Mesothelial cell of epicardium (in vitro differentiated cells): ENCODE measurements at regions not wholly inside any gene's neighbourhood (a gene's known extent, or its start where the extent isn't known, plus 50 kb on each side); places are given as distances from the start of the nearest gene placed in this dataset.

ENCODE experiments used
- DNase-seq, 2 experiments: peaks; one replicate each; pipeline ENCODE4 v3.0.0; 2021; ENCODE audit warnings: low spot score in 2 of 2; ENCODE audit not compliant: unreplicated experiment in 2 of 2
- H3K27ac Mint-ChIP-seq: 2 replicates; pipeline ENCODE4 v1.8.0; 2021; ENCODE audit warnings: mixed read lengths
- H3K27me3 Mint-ChIP-seq: 2 replicates; pipeline ENCODE4 v1.8.0; 2021; ENCODE audit warnings: low read depth, mixed read lengths
- H3K36me3 Mint-ChIP-seq: 2 replicates; pipeline ENCODE4 v1.8.0; 2021; ENCODE audit warnings: mixed read lengths
- H3K4me1 Mint-ChIP-seq: 2 replicates; pipeline ENCODE4 v1.8.0; 2021; ENCODE audit warnings: mixed read lengths
- H3K4me3 Mint-ChIP-seq: 2 replicates; pipeline ENCODE4 v1.8.0; 2021; ENCODE audit warnings: mild to moderate bottlenecking, moderate library complexity, mixed read lengths
- H3K9me3 Mint-ChIP-seq: 2 replicates; pipeline ENCODE4 v1.8.0; 2021; ENCODE audit warnings: mixed read lengths
- CTCF ChIP-seq: fragments of 200-600 bp; sonication (generic); IDR thresholded peaks from one replicate; pipeline ENCODE4 v1.5.0; 2021; ENCODE audit warnings: antibody characterized with exemption; ENCODE audit not compliant: unreplicated experiment

GRCh38 chr1:188137221-188137620 is 1308.5 kb downstream of the PLA2G4A start:
- Mint-ChIP-seq H3K36me3 (no peaks in the 10 kb centered on the region), H3K9me3 (peaks cover 19% of the 10 kb centered on the region), H3K27ac (no peak overlapping the region), H3K27me3 (no peaks in the 10 kb centered on the region), H3K4me1 (no peaks in the 10 kb centered on the region), H3K4me3 (no peak overlapping the region)
- DNase-seq, result no peak
- no peak for TF ChIP-seq CTCF

GRCh38 chr1:188140958-188141357 is 1312.2 kb downstream of the PLA2G4A start:
- no peak overlapping the region for H3K27ac Mint-ChIP-seq
- TF ChIP-seq CTCF, result no peak

GRCh38 chr1:188154196-188154595 is 1325.4 kb downstream of the PLA2G4A start:
- no peak overlapping the region for H3K27ac Mint-ChIP-seq
- no peaks in the 10 kb centered on the region for H3K27me3 Mint-ChIP-seq
- H3K4me1 Mint-ChIP-seq, result no peaks in the 10 kb centered on the region
- no peak for TF ChIP-seq CTCF
- H3K4me3 Mint-ChIP-seq, result no peak overlapping the region
- H3K36me3 Mint-ChIP-seq, result no peaks in the 10 kb centered on the region
- DNase-seq, result no peak
- no peaks in the 10 kb centered on the region for H3K9me3 Mint-ChIP-seq

More at GRCh38 chr1:188140958-188141357, 1312.2 kb downstream of the PLA2G4A start:
- H3K9me3 Mint-ChIP-seq, result peaks cover 14% of the 10 kb centered on the region
- no peaks in the 10 kb centered on the region for H3K4me1 Mint-ChIP-seq
- H3K27me3 Mint-ChIP-seq, result no peaks in the 10 kb centered on the region
- no peaks in the 10 kb centered on the region for H3K36me3 Mint-ChIP-seq
- no peak for DNase-seq
- H3K4me3 Mint-ChIP-seq, result no peak overlapping the region

- Mint-ChIP-seq H3K27ac (no peak overlapping the region), H3K27me3 (no peaks in the 10 kb centered on the region), H3K4me3 (no peak overlapping the region), H3K36me3 (no peaks in the 10 kb centered on the region), H3K9me3 (no peaks in the 10 kb centered on the region), H3K4me1 (peaks cover 2% of the 10 kb centered on the region)
- no peak for DNase-seq
- TF ChIP-seq CTCF, result no peak
These were observed 1326.0 kb downstream of the PLA2G4A start for GRCh38 chr1:188154761-188155160.

GRCh38 chr1:188155261-188155660 is 1326.5 kb downstream of the PLA2G4A start:
- no peaks in the 10 kb centered on the region for H3K9me3 Mint-ChIP-seq
- peaks cover 2% of the 10 kb centered on the region for H3K4me1 Mint-ChIP-seq
- no peak overlapping the region for H3K27ac Mint-ChIP-seq
- no peaks in the 10 kb centered on the region for H3K36me3 Mint-ChIP-seq
- TF ChIP-seq CTCF, result no peak
- no peak for DNase-seq
- H3K4me3 Mint-ChIP-seq, result no peak overlapping the region
- no peaks in the 10 kb centered on the region for H3K27me3 Mint-ChIP-seq

GRCh38 chr1:188164459-188164858 is 1335.7 kb downstream of the PLA2G4A start:
- TF ChIP-seq CTCF, result no peak
- H3K27ac Mint-ChIP-seq, result no peak overlapping the region
- DNase-seq, result no peak
- no peaks in the 10 kb centered on the region for H3K36me3 Mint-ChIP-seq
- peaks cover under 1% of the 10 kb centered on the region for H3K4me1 Mint-ChIP-seq
- H3K27me3 Mint-ChIP-seq, result no peaks in the 10 kb centered on the region
- no peaks in the 10 kb centered on the region for H3K9me3 Mint-ChIP-seq
- H3K4me3 Mint-ChIP-seq, result no peak overlapping the region
